Glomerular visceral epithelial cell (primary cell): ENCODE measurements at regions not wholly inside any gene's neighbourhood (a gene's known extent, or its start where the extent isn't known, plus 50 kb on each side); places are given as distances from the start of the nearest gene placed in this dataset.

Source experiments
- DNase-seq: peaks from one replicate; pipeline ENCODE4 v3.0.0-alpha.2; 2016; ENCODE audit errors: extremely low spot score

DNA sequence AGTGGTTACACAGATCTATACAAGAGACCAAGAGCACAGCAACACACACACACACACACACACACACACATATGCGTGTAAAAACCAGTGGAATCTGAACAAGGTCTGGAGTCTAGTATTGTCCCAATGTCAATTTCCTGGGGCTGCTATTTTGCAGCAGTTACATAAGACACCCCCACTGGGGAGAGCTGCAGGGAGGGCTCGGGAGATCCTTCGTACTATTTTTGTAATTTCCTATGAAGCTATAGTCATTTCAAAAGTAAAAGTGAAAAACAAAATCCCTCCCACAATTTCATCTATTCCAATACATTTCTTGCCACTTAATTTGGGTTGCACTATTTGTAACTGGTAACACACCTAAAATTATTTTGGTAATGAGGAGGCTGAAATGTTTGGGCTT, 68.5 kb downstream of the C16orf95 start:
- DNase-seq: no peak

DNA sequence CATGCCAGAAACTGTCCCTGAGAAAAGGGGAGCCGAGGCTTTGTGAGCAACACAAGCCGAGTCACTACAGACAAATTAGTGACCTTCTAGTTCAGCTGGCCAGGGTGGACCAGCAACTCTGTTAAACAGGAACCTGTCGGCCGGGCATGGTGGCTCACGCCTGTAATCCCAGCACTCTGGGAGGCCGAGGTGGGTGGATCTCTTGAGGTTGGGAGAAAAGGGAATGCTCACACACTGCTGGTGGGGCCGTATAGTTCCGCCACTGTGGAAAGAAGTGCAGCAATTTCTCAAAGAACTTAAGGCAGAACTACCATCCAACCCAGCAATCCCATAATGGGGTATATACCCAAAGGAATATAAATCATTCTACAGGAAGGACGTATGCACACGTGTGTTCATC, 67.8 kb downstream of the C16orf95 start:
- DNase-seq: no peak

DNA sequence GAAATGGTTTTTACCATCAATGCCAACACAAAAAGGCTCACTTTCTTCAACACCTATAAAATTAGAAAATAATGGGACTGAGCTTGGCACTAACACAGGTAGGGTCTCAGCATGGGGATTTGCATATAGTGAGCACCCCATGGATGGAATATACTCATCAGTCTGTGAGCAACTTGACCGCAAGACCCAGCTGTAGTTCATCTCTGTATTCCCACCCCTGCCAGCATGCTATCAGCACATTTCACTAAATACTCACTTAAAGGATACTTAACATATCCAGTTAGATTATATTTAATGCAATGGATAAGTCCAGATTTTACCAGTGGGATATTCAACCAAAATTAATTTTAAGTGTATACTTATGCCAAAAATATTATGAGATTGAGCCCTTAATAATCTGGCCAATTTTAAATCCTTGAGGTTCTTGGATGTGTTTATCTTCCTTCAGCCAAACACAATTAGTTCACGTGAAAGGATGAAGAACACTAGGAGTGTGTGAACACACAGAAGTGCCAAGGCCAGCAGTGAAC, 66.7 kb downstream of the C16orf95 start:
- DNase-seq: no peak

DNA sequence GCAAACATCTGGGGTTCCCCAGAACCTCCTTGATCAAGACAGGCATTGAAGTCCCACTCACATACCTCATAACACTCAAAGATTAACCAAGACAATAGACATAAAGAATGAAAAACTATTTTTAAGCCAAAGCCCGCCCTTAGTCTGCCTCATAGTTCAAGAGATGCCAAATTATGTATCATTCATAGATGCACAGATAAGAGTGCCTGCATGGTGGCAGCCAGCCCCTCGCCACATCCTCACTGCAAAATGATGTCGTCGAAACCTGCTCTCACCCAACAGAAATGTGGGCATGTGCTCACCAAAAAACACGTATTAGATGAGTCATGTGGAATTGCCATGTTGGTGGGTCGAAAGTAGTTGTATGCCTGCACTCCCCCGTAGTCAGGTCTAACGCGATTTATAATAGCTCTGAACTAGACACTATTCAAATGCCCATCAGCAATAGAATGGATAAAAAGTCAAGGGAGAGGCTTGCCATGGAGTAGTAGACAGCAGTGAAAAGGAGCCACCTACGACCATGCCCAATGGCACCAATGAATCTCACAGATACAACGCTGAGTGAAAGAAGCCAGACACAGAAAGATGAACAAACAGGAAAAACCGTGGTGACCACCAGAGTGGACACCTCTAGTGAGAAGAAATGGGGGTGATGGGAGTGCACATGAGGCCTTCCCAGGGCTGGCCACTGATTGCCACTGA, 64.8 kb downstream of the C16orf95 start:
- no peak for DNase-seq
